ENCODE measurements at regions not wholly inside any gene's neighbourhood (a gene's known extent, or its start where the extent isn't known, plus 50 kb on each side); places are given as distances from the start of the nearest gene placed in this dataset.

DNA sequence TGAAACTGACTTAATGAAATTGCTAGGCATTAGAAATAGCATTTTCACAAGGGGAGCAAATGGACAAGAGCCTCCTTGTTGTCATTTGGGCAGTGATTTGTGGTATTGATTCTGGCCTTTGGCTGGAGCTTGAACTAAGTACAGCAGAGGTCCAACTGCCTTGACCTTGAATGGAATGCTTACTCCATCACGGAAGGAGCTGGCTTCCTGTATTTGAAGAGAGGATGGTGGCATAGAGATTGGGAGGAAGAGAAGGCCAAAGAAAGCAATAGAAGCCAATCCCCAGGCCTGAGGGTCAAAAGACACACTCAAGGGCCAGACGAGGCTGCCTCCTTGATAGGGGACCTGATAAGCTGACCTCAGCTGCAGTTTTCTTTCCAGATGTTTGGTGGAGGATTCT lies 126.6 kb upstream of the MPPED2 start (continued):
- TF ChIP-seq JUND (IDR thresholded peaks at IDR 0.05) (no peak), FOXA2 (IDR thresholded peaks at IDR 0.05) (no peak), SP1 (IDR thresholded peaks at IDR 0.05) (no peak)
- TF ChIP-seq, protein P1, sequence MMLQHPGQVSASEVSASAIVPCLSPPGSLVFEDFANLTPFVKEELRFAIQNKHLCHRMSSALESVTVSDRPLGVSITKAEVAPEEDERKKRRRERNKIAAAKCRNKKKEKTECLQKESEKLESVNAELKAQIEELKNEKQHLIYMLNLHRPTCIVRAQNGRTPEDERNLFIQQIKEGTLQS (IDR thresholded peaks at IDR 0.05): no peak

DNA sequence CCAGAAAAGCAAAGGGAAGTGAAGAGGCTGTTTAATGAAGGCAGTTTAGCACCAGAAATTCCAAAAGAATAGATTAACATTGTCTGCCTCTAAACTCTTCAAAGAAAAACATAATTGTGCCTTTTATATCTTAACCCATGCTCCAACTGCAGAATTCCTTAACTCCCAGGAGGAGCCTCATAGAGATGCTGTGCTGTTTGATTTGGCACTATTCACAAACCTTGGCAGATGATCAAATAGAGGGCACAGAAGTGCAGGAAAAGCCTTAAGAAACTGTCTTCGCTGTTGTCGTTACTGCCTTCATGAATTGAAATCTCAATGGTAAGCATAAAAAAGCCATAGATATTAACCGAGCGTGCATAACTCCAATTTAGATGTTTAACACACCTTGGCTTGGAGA lies 124.1 kb upstream of the MPPED2 start:
- TF ChIP-seq, protein P2, sequence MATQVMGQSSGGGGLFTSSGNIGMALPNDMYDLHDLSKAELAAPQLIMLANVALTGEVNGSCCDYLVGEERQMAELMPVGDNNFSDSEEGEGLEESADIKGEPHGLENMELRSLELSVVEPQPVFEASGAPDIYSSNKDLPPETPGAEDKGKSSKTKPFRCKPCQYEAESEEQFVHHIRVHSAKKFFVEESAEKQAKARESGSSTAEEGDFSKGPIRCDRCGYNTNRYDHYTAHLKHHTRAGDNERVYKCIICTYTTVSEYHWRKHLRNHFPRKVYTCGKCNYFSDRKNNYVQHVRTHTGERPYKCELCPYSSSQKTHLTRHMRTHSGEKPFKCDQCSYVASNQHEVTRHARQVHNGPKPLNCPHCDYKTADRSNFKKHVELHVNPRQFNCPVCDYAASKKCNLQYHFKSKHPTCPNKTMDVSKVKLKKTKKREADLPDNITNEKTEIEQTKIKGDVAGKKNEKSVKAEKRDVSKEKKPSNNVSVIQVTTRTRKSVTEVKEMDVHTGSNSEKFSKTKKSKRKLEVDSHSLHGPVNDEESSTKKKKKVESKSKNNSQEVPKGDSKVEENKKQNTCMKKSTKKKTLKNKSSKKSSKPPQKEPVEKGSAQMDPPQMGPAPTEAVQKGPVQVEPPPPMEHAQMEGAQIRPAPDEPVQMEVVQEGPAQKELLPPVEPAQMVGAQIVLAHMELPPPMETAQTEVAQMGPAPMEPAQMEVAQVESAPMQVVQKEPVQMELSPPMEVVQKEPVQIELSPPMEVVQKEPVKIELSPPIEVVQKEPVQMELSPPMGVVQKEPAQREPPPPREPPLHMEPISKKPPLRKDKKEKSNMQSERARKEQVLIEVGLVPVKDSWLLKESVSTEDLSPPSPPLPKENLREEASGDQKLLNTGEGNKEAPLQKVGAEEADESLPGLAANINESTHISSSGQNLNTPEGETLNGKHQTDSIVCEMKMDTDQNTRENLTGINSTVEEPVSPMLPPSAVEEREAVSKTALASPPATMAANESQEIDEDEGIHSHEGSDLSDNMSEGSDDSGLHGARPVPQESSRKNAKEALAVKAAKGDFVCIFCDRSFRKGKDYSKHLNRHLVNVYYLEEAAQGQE (IDR thresholded peaks at IDR 0.05): no peak
- TF ChIP-seq TAF1 (conservative IDR thresholded peaks at IDR 0.05): no peak
- TF ChIP-seq GABPA (IDR thresholded peaks at IDR 0.05 in 1 of 2, conservative IDR thresholded peaks at IDR 0.05 in 1 of 2): no peak
- TF ChIP-seq HNF4A (conservative IDR thresholded peaks at IDR 0.05): no peak
- TF ChIP-seq FOXA1 (IDR thresholded peaks at IDR 0.05): no peak
- TF ChIP-seq, protein P3, sequence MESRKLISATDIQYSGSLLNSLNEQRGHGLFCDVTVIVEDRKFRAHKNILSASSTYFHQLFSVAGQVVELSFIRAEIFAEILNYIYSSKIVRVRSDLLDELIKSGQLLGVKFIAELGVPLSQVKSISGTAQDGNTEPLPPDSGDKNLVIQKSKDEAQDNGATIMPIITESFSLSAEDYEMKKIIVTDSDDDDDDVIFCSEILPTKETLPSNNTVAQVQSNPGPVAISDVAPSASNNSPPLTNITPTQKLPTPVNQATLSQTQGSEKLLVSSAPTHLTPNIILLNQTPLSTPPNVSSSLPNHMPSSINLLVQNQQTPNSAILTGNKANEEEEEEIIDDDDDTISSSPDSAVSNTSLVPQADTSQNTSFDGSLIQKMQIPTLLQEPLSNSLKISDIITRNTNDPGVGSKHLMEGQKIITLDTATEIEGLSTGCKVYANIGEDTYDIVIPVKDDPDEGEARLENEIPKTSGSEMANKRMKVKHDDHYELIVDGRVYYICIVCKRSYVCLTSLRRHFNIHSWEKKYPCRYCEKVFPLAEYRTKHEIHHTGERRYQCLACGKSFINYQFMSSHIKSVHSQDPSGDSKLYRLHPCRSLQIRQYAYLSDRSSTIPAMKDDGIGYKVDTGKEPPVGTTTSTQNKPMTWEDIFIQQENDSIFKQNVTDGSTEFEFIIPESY (IDR thresholded peaks at IDR 0.05): no peak
- no peaks in the 10 kb centered on the region for H3K4me1 ChIP-seq (ENCODE audit: control insufficient read depth in 4 of 4, insufficient read depth in 4 of 4, low read length in 3 of 4)
- H3K9me3 ChIP-seq (ENCODE audit: control insufficient read depth in 4 of 4, low read length in 3 of 4): no peaks in the 10 kb centered on the region
- no peaks in the 10 kb centered on the region for H3K36me3 ChIP-seq (ENCODE audit: control insufficient read depth in 4 of 4, insufficient read depth in 3 of 4, low read depth in 1 of 4, low read length in 3 of 4)
- no peak overlapping the region for H3K4me3 ChIP-seq (ENCODE audit: low read depth in 1 of 3, low read length in 3 of 3)
- no peak overlapping the region for H3K27ac ChIP-seq (ENCODE audit: low read depth in 1 of 2, low read length in 2 of 2)
- H3K27me3 ChIP-seq (ENCODE audit: control insufficient read depth in 4 of 4, insufficient read depth in 4 of 4, low read length in 3 of 4): no peaks in the 10 kb centered on the region
- H3K9ac ChIP-seq (ENCODE audit: low read depth in 1 of 2, low read length in 2 of 2): no peak overlapping the region
- 75% methylated on average over 4 of the region's 4 CpGs for WGBS
- DNase-seq (ENCODE audit: low spot score): no peak

DNA sequence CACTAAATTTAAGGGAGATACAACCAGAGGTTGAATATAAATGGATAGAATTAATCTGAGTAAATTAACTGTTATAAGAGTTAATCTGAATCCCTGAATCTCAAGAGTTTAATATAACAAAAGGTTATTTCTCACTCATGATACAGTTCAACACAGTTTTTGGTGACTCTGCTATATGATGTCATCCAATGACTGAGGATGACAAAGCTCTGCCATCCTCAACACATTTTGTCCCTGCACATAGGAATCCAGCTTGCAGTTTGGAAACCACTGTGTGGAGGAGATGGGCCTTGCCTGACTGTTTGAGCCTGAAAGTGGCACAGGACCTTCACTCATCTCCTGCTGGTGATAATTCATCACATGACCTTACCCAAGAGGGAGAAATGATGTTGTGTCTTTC lies 121.0 kb upstream of the MPPED2 start:
- H3K9ac ChIP-seq (ENCODE audit: low read depth in 1 of 2, low read length in 2 of 2): no peak overlapping the region
- no peaks in the 10 kb centered on the region for H3K36me3 ChIP-seq (ENCODE audit: control insufficient read depth in 4 of 4, insufficient read depth in 3 of 4, low read depth in 1 of 4, low read length in 3 of 4)
- DNase-seq (ENCODE audit: low spot score): no peak
- no peaks in the 10 kb centered on the region for H3K4me1 ChIP-seq (ENCODE audit: control insufficient read depth in 4 of 4, insufficient read depth in 4 of 4, low read length in 3 of 4)
- H3K9me3 ChIP-seq (ENCODE audit: control insufficient read depth in 4 of 4, low read length in 3 of 4): no peaks in the 10 kb centered on the region
- no peak overlapping the region for H3K4me3 ChIP-seq (ENCODE audit: low read depth in 1 of 3, low read length in 3 of 3)
- no peak overlapping the region for H3K27ac ChIP-seq (ENCODE audit: low read depth in 1 of 2, low read length in 2 of 2)
- no peaks in the 10 kb centered on the region for H3K27me3 ChIP-seq (ENCODE audit: control insufficient read depth in 4 of 4, insufficient read depth in 4 of 4, low read length in 3 of 4)
- TF ChIP-seq, protein P3 (IDR thresholded peaks at IDR 0.05): no peak
- TF ChIP-seq, protein P2 (IDR thresholded peaks at IDR 0.05): no peak
- no peak for TF ChIP-seq EGR1 (IDR thresholded peaks at IDR 0.05; ENCODE audit: low read depth in 2 of 2)
- TF ChIP-seq, protein P1 (IDR thresholded peaks at IDR 0.05): no peak

Data from liver (tissue), 7 donors.